Mesenchymal stem cell (in vitro differentiated cells and primary cell): ENCODE measurements at regions not wholly inside any gene's neighbourhood (a gene's known extent, or its start where the extent isn't known, plus 50 kb on each side); places are given as distances from the start of the nearest gene placed in this dataset.

Source experiments
- DNase-seq: peaks from one replicate; pipeline ENCODE4 v3.0.0-alpha.2; 2013
- H2AFZ ChIP-seq: one replicate; pipeline ENCODE4 v1.6.1; 2013; ENCODE audit warnings: low read depth, mild to moderate bottlenecking, control low read depth, inconsistent platforms, low read length, moderate library complexity
- H2AK5ac ChIP-seq: 2 replicates; pipeline ENCODE4 v1.6.1; 2013; ENCODE audit warnings: low read length, moderate library complexity, mild to moderate bottlenecking, inconsistent platforms; ENCODE audit not compliant: severe bottlenecking
- H2BK120ac ChIP-seq: one replicate; pipeline ENCODE4 v1.6.1; 2013; ENCODE audit warnings: low read depth, mild to moderate bottlenecking, inconsistent platforms, low read length, moderate library complexity
- H2BK12ac ChIP-seq, 2 experiments: one replicate each; pipeline ENCODE4 v1.6.1; 2013; ENCODE audit warnings: inconsistent platforms in 2 of 2, low read length in 2 of 2, mild to moderate bottlenecking in 2 of 2, moderate library complexity in 2 of 2, control low read depth in 1 of 2
- H2BK15ac ChIP-seq: one replicate; pipeline ENCODE4 v1.6.1; 2013; ENCODE audit warnings: mild to moderate bottlenecking, low read depth, inconsistent platforms; ENCODE audit not compliant: poor library complexity, severe bottlenecking
- H2BK5ac ChIP-seq: 2 replicates; pipeline ENCODE4 v1.6.1; 2013; ENCODE audit warnings: low read depth, mild to moderate bottlenecking, low read length, control low read depth, inconsistent platforms; ENCODE audit not compliant: poor library complexity, severe bottlenecking
- H3K14ac ChIP-seq, 2 experiments: one replicate each; pipeline ENCODE4 v1.6.1; 2013; ENCODE audit warnings: inconsistent platforms in 2 of 2, low read length in 2 of 2, control low read depth in 1 of 2, mild to moderate bottlenecking in 1 of 2, moderate library complexity in 1 of 2
- H3K18ac ChIP-seq, 2 experiments: one replicate each; pipeline ENCODE4 v1.6.1; 2013; ENCODE audit warnings: inconsistent platforms in 2 of 2, low read length in 2 of 2, control low read depth in 1 of 2, low read depth in 1 of 2, mild to moderate bottlenecking in 1 of 2
- H3K23ac ChIP-seq, 2 experiments: one replicate each; pipeline ENCODE4 v1.6.1; 2013; ENCODE audit warnings: inconsistent platforms in 2 of 2, low read length in 2 of 2, mild to moderate bottlenecking in 2 of 2, moderate library complexity in 2 of 2, control low read depth in 1 of 2
- H3K27ac ChIP-seq: 2 replicates; pipeline ENCODE4 v1.5.1; 2013; ENCODE audit warnings: mild to moderate bottlenecking, moderate library complexity, low read length, control low read depth, inconsistent platforms; ENCODE audit not compliant: poor library complexity, severe bottlenecking
- H3K27me3 ChIP-seq, 2 experiments: 2 replicates each; pipeline versions ENCODE4 v1.6.1 to v1.7.0; 2013; ENCODE audit warnings: low read length in 2 of 2, mild to moderate bottlenecking in 2 of 2, moderate library complexity in 2 of 2, control low read depth in 1 of 2, inconsistent platforms in 1 of 2; ENCODE audit not compliant: control insufficient read depth in 1 of 2, insufficient read depth in 1 of 2
- H3K36me3 ChIP-seq, 2 experiments: 2 replicates each; pipeline versions ENCODE4 v1.6.1 to v1.7.0; 2013; ENCODE audit warnings: low read length in 2 of 2, control low read depth in 1 of 2, inconsistent platforms in 1 of 2, low read depth in 1 of 2, mild to moderate bottlenecking in 1 of 2; ENCODE audit not compliant: insufficient read depth in 2 of 2, control insufficient read depth in 1 of 2
- H3K4ac ChIP-seq, 2 experiments: one replicate each; pipeline ENCODE4 v1.6.1; 2013; ENCODE audit warnings: inconsistent platforms in 2 of 2, low read length in 2 of 2, mild to moderate bottlenecking in 2 of 2, moderate library complexity in 2 of 2, control low read depth in 1 of 2, low read depth in 1 of 2
- H3K4me1 ChIP-seq: 2 replicates; pipeline ENCODE4 v1.6.1; 2013; ENCODE audit warnings: low read depth, low read length, control low read depth; ENCODE audit not compliant: control insufficient read depth, insufficient read depth
- H3K4me2 ChIP-seq: 2 replicates; pipeline ENCODE4 v1.6.1; 2013; ENCODE audit warnings: low read length, mild to moderate bottlenecking, inconsistent platforms; ENCODE audit not compliant: poor library complexity, severe bottlenecking
- H3K4me3 ChIP-seq, 2 experiments: 2 replicates each; pipeline versions ENCODE4 v1.5.1 to v1.7.0; 2013; ENCODE audit warnings: low read length in 2 of 2, mild to moderate bottlenecking in 2 of 2, control low read depth in 1 of 2, low read depth in 1 of 2; ENCODE audit not compliant: insufficient read depth in 1 of 2
- H3K79me1 ChIP-seq: replicated peaks from 2 replicates; pipeline ENCODE4 v1.6.1; 2013; ENCODE audit warnings: mild to moderate bottlenecking, control low read depth, low read length, inconsistent platforms; ENCODE audit not compliant: poor library complexity, severe bottlenecking
- H3K9ac ChIP-seq: 2 replicates; pipeline ENCODE4 v1.7.0; 2013; ENCODE audit warnings: mild to moderate bottlenecking, low read length, moderate library complexity
- H3K9me3 ChIP-seq: 2 replicates; pipeline ENCODE4 v1.7.0; 2013; ENCODE audit warnings: mild to moderate bottlenecking, low read length; ENCODE audit not compliant: control insufficient read depth
- H4K8ac ChIP-seq: one replicate; pipeline ENCODE4 v1.6.1; 2013; ENCODE audit warnings: inconsistent platforms, mild to moderate bottlenecking, low read length, moderate library complexity
- H4K91ac ChIP-seq: one replicate; pipeline ENCODE4 v1.6.1; 2013; ENCODE audit warnings: mild to moderate bottlenecking, low read length, inconsistent platforms
- WGBS: methylation state at CpG from one replicate; pipeline ENCODE4 v1.1.7; 2013; ENCODE audit warnings: mixed read lengths; 5-methylcytosine and 5-hydroxymethylcytosine counted together

GRCh38 chr2:164205347-164205746, 415.9 kb downstream of the GRB14 start:
- Histone ChIP-seq H3K27me3 (no peaks in the 10 kb centered on the region), H4K8ac (no peak overlapping the region), H3K4me1 (no peaks in the 10 kb centered on the region), H3K23ac (no peak overlapping the region), H3K4ac (no peak overlapping the region), H2AFZ (no peak overlapping the region), H3K79me1 (no peaks in the 10 kb centered on the region), H3K27ac (no peak overlapping the region), H2AK5ac (no peak overlapping the region), H3K14ac (no peak overlapping the region), H4K91ac (no peak overlapping the region), H2BK12ac (no peak overlapping the region), H3K9me3 (no peaks in the 10 kb centered on the region), H3K18ac (no peak overlapping the region), H3K36me3 (no peaks in the 10 kb centered on the region), H2BK15ac (no peak overlapping the region), H3K4me2 (no peak overlapping the region), H3K4me3 (no peak overlapping the region), H3K9ac (no peak overlapping the region), H2BK5ac (no peak overlapping the region), H2BK120ac (no peak overlapping the region)
- WGBS = 11% methylated on average over 1 of the region's 1 CpG
- DNase-seq = peak; percentile 78

DNA sequence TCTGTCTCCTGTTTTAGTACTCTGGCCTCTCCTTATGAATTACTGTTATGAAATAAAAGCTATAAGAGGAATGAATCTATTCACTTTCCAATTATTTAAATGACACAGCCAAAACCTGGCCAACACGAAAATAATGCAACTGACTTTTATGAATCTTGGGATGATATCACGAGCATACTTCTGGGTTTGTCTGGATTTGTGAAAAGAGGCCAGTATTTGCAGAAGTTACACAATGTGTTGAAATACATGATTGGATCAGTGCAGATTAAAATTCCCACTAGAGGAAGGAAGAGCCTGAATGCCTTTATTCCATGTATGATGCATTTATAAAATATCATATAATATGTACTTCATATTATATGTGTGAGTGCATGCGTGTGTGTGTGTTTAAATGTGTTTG, 418.2 kb downstream of the GRB14 start:
- H2BK120ac ChIP-seq = no peak overlapping the region
- no peak overlapping the region for H3K4ac ChIP-seq
- no peak overlapping the region for H2BK12ac ChIP-seq
- H2BK15ac ChIP-seq = no peak overlapping the region
- 96% methylated on average over 3 of the region's 3 CpGs for WGBS
- H3K4me3 ChIP-seq = no peak overlapping the region
- H3K4me1 ChIP-seq = no peaks in the 10 kb centered on the region
- no peak overlapping the region for H3K23ac ChIP-seq
- no peak overlapping the region for H2AK5ac ChIP-seq
- no peak for DNase-seq
- no peak overlapping the region for H3K14ac ChIP-seq
- H3K9ac ChIP-seq = no peak overlapping the region
- H3K27me3 ChIP-seq = no peaks in the 10 kb centered on the region
- no peak overlapping the region for H3K4me2 ChIP-seq
- no peak overlapping the region for H4K91ac ChIP-seq
- H3K36me3 ChIP-seq = no peaks in the 10 kb centered on the region
- H3K79me1 ChIP-seq = no peaks in the 10 kb centered on the region
- H2BK5ac ChIP-seq = no peak overlapping the region
- H3K27ac ChIP-seq = no peak overlapping the region
- H3K18ac ChIP-seq = no peak overlapping the region
- no peaks in the 10 kb centered on the region for H3K9me3 ChIP-seq
- no peak overlapping the region for H4K8ac ChIP-seq
- no peak overlapping the region for H2AFZ ChIP-seq

DNA sequence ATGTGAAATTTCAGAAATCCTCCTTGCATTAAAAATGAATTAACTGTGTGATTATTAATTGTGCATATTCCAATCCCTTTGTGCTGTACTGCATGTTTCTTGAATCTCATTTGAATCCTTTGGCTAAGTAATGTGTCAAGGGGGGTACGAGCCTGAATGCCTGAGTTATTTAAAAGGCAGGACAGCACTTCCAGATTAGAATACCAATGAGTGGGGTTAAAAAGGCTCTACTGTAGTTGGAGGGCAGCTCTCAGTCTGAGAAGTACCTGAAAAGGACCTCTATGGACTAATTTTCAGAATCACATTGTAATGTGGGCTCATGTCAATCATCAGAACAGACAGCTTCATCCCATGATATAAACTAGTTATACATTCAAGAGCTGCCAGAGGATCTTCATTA, 423.0 kb downstream of the GRB14 start:
- no peak for DNase-seq
- Histone ChIP-seq H3K36me3 (no peaks in the 10 kb centered on the region), H3K14ac (no peak overlapping the region), H2BK15ac (no peak overlapping the region), H2BK5ac (no peak overlapping the region), H3K27me3 (no peaks in the 10 kb centered on the region), H3K4me1 (no peaks in the 10 kb centered on the region), H4K8ac (no peak overlapping the region), H2BK12ac (no peak overlapping the region), H4K91ac (no peak overlapping the region), H3K79me1 (no peaks in the 10 kb centered on the region), H3K4me2 (no peak overlapping the region), H3K23ac (no peak overlapping the region), H3K9ac (no peak overlapping the region), H2BK120ac (no peak overlapping the region), H3K4me3 (no peak overlapping the region), H3K27ac (no peak overlapping the region), H3K9me3 (no peaks in the 10 kb centered on the region), H3K4ac (no peak overlapping the region), H2AFZ (no peak overlapping the region), H3K18ac (no peak overlapping the region), H2AK5ac (no peak overlapping the region)
- WGBS = 29% methylated on average over 1 of the region's 1 CpG

DNA sequence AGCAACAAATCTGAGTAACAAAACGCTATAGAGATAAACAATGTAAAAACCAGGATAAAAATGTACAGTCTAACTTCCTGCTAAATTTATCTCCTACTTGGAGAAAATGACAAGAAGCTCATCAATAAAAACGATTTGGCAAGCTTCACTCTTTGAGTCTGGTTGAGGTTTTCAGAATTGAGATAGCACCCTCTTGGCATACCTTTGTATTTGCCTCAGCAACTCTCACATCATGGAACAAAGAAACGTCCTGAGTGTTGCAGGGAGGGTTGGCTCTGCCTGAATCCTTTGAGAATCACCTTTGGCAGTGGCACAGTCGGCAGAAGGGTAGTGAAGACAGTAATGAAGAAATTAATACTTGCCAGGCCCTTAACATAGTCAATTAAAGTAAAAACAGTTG, 430.6 kb downstream of the GRB14 start:
- Histone ChIP-seq H2AK5ac (no peak overlapping the region), H2BK15ac (no peak overlapping the region), H3K79me1 (no peaks in the 10 kb centered on the region), H3K4me3 (no peak overlapping the region), H3K4ac (no peak overlapping the region), H4K91ac (no peak overlapping the region), H3K27ac (no peak overlapping the region), H2BK5ac (no peak overlapping the region), H3K14ac (no peak overlapping the region), H3K9me3 (peaks cover 9% of the 10 kb centered on the region), H2AFZ (no peak overlapping the region), H3K27me3 (no peaks in the 10 kb centered on the region), H3K4me1 (no peaks in the 10 kb centered on the region), H3K18ac (no peak overlapping the region), H3K9ac (no peak overlapping the region), H2BK120ac (no peak overlapping the region), H3K4me2 (no peak overlapping the region), H3K36me3 (no peaks in the 10 kb centered on the region), H2BK12ac (no peak overlapping the region), H3K23ac (no peak overlapping the region), H4K8ac (no peak overlapping the region)
- no peak for DNase-seq
- WGBS = 40% methylated on average over 1 of the region's 4 CpGs
